NCI-H748 (cell line): ENCODE measurements at regions not wholly inside any gene's neighbourhood (a gene's known extent, or its start where the extent isn't known, plus 50 kb on each side); places are given as distances from the start of the nearest gene placed in this dataset.
A peak's percentile ranks its signal among the peaks of the same experiment; 100 is the strongest.

Source experiments
- DNase-seq: peaks from one replicate; lab custom pipeline; 2025; ENCODE audit not compliant: unreplicated experiment; lab: John Stamatoyannopoulos, UW

GRCh38 chr4:35739308-35739707, 505.0 kb downstream of the ARAP2 start:
- DNase-seq: no peak

GRCh38 chr4:35754047-35754446, 490.3 kb downstream of the ARAP2 start:
- no peak for DNase-seq

DNA sequence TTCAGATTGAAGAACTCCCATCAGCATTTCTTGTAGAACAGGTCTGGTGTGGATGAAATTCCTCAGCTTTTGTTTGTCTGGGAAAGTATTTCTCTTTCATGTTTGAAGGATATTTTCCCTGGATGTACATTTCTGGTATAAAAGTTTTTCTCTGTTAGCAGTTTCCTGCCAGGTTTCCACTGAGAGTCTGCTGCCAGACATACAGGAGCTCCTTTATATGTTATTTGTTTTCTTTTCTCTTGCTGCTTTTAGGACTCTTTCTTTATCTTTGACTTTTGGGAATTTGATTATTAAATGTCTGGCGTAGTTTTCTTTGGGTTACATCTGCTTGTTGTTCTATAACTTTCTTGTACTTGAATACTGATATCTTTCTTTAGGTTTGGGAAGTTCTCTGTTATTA, 486.5 kb downstream of the ARAP2 start:
- no peak for DNase-seq

DNA sequence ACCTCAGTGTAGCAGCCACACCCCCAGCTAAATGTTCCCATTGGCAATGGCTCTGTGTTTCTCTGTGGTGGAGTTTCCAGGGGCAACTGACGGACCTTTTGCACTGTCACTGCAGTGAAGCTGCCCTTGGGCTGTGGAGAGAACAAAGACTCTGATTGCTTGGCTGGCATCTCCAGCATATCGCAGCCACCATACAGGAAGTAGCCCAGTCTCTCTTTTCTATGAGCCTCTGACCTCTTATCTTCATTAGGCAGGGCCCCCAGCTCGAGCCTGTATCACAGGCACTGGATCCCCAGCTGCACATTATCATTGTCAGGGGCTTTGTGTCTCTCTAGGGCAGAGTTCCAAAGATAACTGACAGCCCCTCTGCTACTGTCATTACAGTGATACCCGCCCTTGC, 483.5 kb downstream of the ARAP2 start:
- peak; percentile 1 for DNase-seq

DNA sequence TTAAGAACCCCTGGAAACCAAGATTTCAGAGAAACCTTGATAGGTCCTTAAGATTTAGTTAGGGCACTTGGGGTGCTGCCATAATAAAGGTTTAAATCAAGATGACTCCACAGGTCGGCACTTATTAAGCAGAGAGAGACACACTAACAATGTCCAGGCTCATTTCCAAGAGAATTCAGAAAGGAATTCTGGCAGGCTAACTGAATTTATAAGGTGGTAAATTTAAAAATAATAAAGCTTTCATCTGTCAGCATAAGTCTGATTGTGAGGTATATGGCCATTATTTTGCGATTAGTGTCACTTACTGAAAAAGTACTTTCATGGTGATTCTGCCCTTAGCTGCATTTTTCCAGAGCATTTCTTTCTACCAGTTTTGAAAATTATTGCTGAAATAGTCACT, 472.7 kb downstream of the ARAP2 start:
- no peak for DNase-seq

DNA sequence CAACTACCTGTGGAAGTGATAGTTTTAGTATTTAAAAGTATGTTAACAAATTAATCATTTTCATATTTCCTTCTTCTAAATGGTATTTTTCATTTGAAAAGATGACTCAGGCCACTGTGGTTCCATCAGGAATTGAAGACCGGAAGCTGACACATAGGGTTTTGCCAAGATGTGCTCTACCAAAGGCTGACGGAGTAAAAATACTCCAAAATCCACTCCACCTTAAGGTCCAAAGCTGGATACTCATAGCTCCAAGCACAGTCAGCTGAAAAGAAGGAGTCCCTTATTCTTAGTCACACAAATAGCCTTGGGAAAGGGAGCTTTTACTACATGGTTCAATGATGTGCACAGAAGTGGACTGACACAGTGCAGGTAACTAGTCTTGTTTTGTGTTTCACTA, 472.0 kb downstream of the ARAP2 start:
- no peak for DNase-seq

DNA sequence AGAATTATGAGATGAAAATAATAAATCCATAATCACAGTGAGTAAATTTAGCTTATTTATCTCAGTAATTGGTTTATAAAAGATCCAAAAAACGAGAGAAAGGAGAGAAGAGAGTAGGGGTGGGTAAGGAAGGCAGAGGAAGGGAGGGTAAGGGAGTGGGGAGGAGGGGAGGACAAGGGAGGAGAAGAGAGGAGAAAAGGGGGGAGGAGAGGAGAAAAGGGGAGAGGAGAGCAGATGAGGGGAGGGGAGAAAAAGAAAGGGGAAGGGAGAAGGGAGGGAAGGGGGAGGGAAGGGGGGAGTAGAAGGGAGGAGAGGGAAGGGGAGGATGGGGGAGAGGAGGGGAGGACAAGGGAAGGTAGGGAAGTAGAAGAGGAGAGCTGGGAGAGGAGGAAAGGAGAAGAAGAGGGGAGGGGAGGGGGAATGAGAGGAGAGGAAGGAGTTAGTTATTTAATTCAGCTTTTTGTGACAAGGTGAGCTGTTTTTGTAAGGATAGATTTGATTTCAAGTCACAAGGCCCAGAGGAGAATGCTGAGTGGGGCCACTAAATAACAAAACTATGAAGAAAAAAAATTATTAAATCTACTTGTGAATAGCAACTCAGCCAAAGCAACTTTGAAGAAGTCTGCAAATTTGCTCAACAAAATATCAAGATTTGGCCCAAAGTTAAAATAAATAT, 454.3 kb downstream of the ARAP2 start:
- no peak for DNase-seq

DNA sequence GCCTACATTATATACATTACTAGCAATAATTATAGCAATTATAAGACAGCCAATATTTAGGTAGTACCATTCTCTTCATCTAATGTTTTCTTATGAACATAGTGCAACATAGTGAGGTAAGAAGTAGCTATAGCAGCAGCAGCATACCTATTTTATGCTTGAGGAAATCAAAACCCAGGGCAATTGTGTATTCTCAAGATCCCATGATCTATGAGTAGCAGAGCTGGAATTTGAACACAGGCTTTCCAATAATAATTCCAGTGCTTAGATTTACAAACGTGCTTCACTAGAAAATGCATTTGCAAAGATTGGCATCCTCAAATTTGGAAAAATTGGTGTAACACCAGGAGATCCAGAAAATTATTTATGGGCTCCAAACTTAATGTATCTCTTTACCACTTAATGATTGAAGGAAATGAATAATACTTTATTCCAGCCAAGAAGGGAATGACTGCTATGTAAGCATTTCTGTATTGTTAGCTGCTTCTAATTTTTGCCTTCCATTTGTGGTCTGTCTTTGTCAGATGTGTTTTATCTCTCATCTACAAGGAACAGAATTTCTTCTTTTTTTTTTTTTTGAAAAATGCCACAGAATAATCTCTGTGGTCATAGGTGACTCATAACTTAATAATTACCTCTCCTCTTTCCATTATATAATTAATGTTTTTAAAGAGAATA, 451.1 kb downstream of the ARAP2 start:
- DNase-seq: no peak

- no peak for DNase-seq
Measured at GRCh38 chr4:35793766-35794165, 450.5 kb downstream of the ARAP2 start.

DNA sequence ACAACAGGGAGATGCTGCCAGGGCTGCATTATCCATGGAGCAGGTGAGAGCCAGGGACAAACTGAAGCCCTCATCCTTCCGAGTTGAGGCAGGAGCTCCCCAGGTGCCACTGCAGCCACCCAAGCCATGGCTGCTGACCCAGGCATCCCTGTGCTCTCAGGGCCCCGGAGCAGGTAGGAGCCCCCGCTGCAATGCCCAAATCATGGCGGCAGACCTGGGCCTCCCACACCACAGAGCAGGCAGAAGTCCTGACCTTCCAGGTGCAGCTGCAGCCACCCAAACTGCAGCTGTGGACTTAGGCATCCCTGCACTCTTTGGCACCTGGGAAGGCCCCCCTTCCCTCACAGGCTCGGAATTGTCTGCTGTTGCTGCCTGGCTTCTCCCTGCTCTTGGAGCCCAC, 443.6 kb downstream of the ARAP2 start:
- DNase-seq: no peak

DNA sequence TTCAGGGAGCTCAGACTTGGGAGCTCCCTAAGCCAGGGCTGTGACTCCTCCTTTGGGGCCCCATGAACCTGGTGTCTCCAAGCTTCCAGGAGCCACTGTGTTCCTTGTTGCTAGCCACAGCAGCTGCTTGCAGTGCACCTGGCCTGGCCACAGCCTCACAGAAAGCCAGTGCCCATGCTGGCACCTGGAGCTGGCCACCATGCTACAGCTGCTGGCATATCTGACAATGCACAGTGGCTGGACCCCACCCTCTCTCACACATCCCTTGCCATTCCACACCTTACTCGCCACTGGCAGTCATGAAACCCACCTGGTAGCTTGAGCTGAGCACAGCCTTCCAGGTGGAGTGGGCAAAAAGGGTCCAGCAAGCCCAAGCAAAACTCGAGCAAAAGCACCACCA, 441.7 kb downstream of the ARAP2 start:
- peak; percentile 16 for DNase-seq

- no peak for DNase-seq
Measured at GRCh38 chr4:35818520-35818919, 425.8 kb downstream of the ARAP2 start.

- no peak for DNase-seq
Measured at GRCh38 chr4:35820003-35820402, 424.3 kb downstream of the ARAP2 start.

DNA sequence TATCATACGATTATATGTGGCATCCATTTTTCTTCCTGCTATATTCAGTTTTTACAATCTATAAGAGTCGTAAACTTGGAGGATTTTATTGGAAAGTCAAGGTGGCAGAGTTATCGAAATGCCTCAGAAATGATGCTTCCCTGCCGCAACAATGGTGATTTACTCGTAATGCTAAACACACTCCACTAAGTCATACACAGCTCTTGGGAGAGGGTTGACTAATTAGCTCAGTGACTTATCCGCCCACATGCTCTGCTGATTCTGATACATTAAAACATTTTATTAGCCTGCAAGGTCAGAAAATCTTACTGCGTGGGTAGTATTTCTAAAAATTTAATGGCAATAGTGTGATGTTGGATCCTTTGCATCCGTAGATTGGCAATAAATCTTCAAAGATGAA, 420.1 kb downstream of the ARAP2 start:
- no peak for DNase-seq

DNA sequence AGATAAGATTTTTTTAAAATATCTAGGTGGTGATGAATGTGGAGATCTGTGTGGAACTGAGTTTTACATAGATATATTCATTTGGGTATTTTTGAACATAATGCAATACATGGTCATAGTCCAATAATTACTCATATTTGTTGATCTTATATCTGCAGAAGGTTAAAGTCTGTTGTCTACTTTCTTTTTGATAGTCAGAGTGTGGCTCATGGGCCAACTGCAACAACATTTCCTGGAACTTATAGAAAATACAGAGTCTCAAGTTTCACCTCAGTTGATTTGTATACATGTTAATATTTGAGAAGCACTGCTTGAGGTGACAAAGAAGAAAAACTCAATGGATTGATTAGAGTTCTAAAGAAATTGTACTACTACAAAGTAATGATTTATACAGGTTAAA, 408.4 kb downstream of the ARAP2 start:
- no peak for DNase-seq

DNA sequence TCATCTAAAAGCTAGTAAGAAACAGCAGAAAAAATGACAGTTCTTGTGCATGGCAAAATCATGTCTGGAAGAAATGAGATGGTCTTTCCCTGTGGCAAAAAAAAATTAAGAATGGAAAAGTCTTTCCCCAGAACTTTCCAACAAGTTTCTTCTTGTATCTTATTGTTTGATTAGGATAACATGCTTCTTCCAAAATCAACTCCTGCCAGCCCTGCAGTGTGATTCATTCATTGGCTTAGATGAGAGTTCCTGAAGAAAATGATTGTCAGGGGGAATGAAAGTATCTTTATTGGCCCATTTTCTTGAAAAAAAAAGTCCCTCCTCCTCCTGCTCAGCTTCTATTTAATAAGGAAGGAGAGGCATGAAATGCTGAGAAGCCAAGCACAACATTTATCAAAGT, 407.7 kb downstream of the ARAP2 start:
- no peak for DNase-seq

GRCh38 chr4:35867057-35867456, 377.3 kb downstream of the ARAP2 start:
- DNase-seq: no peak

DNA sequence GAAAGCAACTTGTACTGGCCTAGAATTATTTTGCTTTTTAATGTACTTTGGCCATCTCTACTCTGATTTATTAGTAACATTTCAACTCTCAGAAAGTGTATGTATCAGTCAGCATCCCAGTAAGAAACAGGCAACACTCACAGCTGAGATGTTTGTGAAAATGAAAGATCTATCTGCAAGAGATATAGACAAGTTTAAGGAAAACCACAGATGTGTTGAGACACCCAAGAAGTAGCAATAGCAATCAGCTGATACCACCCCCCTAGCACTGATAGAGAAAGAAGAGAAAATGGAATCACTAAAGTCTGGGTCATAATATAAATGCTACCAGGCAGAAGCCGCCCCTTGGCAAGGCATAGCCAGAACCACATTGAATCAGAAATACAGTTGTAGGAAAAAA, 372.0 kb downstream of the ARAP2 start:
- no peak for DNase-seq

- no peak for DNase-seq
Measured at GRCh38 chr4:35879479-35879878, 364.8 kb downstream of the ARAP2 start.

- DNase-seq: no peak
Measured at GRCh38 chr4:35883108-35883507, 361.2 kb downstream of the ARAP2 start.

DNA sequence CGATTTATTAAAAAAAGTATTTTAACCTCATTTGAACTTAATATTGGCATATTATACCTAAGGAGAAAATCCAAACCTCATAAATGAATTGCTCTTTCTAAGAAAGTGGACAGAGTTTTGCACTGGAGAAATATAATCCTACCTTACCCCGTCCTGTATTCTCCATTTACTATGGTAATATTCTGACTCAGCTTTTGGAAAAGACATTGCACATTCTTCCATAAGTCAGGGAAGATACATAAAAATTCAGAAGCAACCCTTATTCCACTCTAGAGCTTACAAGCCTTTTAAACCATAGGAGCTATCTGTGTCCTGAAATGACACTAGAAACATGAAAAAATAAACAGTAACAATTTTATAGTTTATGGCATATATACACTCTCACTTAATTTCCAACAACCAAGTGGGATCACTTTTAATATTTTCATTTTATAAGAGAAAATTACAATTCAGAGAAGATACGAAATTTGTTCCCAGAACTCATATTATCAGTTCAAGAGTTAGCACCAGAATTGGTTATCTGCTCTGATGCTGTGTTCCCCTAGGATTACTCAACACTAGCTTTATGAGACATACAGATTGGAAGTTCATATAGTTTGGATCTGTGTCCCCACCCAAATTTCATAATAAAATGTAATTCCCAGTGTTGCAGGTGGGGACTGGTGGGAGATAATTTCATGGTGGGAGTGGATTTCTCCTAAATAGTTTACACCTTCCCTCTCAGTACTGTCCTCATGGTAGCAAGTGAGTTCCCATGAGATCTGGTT, 359.4 kb downstream of the ARAP2 start:
- DNase-seq: no peak

GRCh38 chr4:35897808-35898207, 346.5 kb downstream of the ARAP2 start:
- DNase-seq: no peak
